ENCODE measurements at regions not wholly inside any gene's neighbourhood (a gene's known extent, or its start where the extent isn't known, plus 50 kb on each side); places are given as distances from the start of the nearest gene placed in this dataset.

GRCh38 chr16:73798471-73798870 is 498.1 kb upstream of the PSMD7 start:
- no peak for DNase-seq

DNA sequence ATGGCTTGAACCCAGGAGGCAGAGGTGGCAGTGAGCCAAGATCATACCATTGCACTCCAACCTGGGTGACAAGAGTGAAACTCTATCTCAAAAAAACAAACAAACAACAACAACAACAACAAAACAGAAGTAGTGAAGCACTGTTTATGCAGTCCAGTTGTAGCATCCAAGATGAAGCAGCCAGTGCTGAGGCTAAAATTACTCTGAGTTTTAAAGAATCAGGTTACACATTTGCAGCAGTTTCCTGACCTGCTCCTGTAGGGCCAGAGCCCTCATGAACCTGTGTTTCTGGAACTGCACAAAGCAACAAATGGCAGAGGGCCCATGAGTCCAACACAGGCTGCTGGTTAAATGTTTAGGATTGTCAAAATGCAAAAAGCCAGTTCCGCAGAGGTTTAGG is 499.5 kb upstream of the PSMD7 start:
- no peak for DNase-seq

GRCh38 chr16:73796241-73796640 is 500.4 kb upstream of the PSMD7 start:
- no peak for DNase-seq

DNA sequence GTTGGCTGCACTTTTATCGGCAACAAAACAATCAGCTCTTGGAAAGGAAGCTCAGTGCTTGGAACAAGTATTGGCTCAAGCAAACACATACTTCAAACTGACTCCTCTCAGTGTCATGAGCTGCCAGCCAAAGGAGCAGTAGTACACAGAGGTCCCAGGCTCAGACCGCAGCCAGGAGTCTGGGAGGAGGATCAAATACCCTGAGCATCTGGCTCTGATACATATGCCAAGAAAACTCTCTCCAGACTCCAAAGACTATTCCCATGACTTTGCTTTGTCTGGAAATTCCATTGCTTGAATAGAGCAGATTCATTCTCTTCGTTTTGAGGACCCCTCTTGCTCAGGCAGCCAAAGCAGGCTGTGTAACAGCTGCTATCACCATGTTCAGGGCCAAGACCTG is 501.6 kb upstream of the PSMD7 start:
- DNase-seq: peak; percentile 73

- no peak for DNase-seq
These were observed 502.7 kb upstream of the PSMD7 start for GRCh38 chr16:73793871-73794437.

DNA sequence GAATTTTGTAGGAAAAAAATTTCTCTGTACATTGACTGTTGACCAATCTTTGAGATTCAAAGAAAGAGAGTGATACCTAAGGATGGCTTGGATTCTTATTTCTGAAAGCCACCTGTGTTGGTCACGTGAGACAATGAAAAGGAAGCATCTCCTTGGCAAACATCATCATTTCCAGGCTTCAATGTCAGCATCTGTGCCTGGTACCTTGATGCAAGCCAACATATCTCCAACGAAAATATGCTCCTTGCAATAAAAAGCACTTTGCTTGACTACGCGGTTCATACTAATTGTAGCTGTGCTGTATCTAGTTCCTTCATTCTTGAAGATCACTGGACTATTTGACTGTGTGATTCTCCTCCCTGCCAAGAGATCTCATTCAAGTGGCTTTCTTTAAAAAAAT is 503.4 kb upstream of the PSMD7 start:
- DNase-seq: no peak

- DNase-seq: no peak
These were observed 504.2 kb upstream of the PSMD7 start for GRCh38 chr16:73792199-73793020.

GRCh38 chr16:73781297-73781696 is 515.3 kb upstream of the PSMD7 start:
- DNase-seq: no peak

GRCh38 chr16:73778887-73779286 is 517.7 kb upstream of the PSMD7 start:
- DNase-seq: no peak

DNA sequence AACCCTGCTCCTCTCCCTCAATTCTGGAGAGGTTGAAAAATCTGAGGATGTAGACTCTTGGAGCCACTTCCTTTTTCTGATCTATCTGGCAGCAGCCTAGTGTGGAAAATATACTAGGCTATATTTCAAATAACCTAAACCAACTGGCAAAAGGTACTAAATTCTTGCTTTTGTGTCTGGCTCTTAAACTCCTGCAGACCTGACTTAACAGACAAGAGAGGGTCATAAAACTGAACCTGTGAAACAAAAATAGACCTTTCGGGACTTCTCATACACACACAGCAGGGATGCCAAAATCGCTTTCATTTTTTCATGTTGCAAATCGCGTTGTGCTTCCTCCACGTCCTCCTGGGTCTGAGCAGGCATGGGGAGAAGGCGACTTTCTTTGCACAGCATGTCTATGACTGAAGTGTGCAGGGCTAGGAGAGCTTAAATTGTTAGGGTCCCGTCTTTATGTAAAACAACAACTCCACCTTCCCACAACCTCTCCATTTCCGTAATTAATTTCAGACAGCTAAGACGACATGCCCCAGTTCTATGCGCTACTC is 520.7 kb upstream of the PSMD7 start:
- DNase-seq: peak; percentile 57

DNA sequence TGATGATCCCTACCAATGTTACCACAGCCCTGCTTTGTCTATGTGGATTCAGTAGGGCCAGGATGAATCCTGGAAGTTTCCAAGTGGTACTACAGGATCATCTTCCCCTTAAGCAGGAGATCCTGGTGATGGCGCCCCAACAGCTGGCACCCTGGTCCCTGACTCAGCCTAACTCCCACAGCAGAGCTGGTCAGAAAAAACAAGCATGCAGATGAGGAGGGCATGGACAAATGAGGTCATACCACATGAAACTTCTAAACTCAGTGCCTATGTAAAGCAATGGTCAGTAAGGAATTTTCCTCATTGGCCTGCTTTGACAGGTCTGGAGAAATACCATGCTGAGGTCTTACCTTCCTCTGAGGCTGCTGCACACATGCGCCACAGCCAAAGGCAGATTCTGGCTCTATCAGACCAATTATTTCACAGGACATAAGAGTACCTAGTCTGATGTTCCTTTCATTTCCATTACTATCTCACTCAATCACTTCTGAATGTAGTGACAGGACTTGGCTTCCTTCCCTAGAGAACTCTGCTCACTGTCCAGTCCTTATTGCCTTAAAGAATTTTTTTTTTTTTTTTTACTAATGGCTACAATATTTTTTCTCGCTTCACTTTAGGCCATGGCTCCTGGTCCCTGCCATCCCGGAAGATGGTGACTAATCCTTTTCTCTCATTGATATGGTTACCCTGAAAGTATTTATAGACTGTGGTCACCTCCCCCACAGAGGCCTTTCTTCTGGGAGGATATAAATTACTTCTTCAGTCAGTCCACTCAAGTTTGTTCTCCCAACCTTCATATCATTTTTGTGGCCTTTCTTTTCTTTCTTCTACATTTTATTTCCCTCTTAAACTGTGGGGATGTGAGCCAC is 525.2 kb upstream of the PSMD7 start:
- no peak for DNase-seq

GRCh38 chr16:73768786-73769203 is 527.8 kb upstream of the PSMD7 start:
- no peak for DNase-seq

DNA sequence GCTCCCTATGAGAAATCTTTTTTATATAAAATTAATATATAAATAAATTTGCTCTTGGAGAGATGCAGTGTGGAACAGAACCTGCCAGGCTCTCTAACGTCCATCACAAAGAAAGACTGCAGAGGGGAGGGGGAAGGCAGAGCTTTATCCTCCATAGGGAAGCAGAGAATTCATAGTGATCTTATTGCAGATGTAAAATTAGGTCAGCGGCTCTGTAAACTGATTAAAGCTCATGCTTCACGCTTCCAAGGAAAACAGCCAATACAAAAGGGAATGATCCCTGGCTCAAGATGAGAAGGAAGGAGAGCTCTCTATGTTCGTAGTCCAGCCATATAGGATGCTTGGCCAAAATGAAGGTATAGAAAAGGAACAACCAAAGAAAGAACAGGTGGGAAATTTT is 532.3 kb upstream of the PSMD7 start:
- no peak for DNase-seq

DNA sequence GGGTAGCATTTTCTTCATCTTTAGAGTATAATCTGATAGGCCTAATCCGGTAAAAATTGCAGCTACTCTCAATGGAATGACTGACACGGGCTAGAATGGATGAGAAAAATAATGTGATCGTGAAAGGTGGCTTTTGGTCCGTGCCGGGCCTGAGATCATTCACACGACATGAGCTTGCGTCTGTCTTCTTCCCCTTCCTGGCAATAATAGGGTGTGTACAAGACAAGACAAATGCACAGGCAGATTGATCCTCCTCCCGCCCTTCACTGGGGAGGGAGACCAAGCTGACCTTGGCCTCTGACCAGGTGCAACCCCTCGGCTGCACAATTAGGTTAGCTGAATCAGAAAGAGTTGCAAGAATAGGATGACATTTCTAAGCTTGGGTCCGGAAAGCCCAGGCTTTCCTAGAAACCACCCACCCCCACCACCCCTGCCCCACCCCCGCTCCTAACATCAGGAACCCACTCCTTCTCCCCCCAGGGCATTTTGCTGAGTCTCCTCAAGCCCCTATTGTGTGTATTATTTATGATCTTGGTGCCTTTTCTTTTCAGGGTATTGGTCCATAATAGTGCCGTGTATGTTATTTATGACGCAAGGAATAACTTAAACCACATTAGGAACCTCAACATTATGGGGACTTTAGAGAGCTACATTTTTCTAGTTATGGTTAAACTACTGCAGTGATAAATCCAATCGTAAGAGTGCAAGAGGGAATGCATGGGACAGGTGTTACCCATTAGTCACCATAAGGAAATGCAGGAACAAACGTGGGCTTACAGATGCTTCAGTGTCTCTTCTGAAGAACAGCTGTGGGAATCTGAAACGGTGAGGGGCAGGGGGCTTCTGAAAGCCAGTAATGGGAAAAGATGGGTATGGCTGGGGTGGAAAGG is 540.1 kb upstream of the PSMD7 start:
- DNase-seq: no peak

DNA sequence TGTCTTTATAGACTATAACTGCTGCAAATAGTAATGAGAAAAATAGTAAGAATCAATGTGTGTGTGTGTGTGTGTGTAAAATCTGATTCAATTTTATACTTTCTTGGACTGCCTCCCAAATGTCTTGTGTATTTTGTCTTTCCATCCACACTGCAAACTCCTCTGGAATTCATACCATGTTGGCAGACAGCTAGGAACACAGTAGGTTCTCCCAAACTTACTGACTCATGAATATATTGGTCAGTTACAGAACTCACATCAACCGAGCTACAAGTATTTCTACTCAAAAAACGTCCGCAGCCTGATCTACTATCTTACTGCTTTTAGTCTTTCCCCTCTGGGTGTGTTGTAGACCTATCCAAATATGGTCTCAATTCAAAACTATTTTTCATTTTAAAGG is 542.7 kb upstream of the PSMD7 start:
- DNase-seq: no peak

DNA sequence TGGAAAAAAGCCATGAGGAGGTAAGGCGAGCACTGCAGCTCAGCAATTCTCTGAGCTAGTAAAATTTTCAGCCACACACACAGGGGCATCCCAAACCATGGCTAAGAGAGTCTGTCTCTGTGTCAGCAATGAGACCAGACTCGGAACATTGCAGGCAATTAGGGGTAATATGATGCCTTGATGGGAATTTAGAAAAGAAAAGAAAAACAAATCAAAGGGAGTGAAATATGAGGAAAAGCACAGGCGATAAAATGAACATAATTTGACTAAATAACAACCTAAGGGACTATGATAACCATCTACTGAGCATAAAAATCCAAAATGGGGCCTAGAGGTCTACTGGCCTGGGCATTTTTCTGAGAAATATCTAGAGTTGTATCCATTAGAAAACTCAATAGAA is 546.0 kb upstream of the PSMD7 start:
- DNase-seq: no peak

GRCh38 chr16:73747328-73747727 is 549.3 kb upstream of the PSMD7 start:
- no peak for DNase-seq

DNA sequence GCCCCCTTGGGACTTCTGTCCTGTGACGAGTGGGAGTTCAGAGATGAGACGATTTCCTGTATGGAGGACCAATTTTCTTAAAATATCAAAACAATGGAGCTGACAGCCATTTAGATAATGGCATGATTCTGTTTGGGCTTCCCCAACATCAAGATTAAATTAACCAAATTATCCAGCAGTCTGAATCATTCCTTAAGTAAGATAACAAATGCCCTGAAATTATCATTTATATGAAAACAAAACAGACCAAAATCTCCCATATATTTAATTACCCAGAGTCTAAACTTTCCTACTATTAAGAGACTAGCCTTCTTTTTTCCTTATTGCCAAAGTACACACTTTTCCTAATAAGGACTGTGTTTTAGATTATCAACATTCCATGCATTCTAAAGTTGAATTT is 550.1 kb upstream of the PSMD7 start:
- no peak for DNase-seq

DNA sequence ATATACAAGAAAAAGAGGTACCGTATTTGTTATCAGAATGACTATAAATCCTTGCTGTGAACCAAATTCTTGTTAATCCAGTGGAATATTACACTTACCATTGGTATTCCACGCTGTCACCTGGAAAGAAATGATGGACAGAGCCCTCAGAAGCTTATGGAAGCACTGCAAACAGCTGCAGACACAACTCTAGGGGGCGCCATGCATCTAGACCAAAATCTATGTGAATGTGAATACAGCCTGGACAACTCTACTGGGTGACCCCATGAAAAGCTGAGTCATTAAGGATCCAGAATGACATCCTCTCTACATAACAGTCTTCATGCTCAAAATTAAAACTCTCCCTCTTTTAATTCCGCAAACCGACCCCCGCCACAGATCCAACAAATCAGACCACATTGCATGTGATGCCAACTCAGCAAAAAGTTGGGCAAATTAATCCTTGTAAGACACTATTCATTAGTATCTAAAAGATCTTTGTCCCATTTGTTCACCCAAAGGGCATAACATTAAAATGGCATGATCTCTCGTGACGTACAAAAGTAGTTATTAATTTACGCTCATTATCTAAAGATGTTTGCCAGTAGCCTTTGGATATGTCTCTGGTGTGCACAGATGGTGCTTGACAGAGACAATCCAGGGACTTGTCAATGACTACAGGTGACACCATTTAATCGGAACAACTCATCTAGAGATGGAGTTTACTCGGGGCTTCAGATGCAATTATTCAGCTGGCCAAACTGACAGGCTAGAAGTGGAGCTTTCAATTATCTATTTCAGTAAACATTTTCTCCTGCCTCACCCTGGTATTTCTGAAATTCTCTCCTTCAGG is 552.7 kb upstream of the PSMD7 start:
- DNase-seq: no peak

DNA sequence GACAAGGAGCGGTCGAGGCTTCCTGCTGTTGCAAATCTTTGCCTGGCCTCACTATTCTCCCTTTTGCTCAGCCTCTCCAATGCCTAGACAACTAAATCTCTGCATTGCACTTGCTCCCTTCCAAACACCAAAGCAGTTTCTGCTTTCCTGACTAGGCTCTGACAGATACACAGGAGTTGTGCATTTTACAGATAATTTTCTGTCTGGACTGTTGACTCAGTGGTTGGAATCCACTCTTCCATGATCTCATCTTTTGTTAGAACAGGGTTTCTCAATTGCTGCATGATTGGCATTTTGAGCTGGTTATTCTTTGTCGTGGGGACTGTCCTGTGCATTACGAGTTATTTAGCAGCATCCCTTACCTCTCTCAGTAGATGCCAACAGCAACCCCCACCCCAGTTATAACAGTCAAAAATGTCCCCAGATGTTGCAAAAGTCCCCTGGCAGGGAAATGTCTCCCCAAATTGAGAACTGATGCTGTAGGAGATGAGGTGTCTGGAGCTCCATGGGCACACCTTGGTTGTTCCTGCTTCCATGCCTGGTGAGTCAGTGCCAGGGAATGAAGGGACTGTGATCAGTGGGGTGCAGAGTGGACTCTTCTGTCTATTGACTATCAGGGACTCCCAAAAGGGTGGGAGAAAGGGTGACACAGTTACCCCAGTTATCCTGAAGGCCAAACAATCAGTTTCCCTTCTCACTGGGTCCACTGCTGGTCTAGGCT is 557.4 kb upstream of the PSMD7 start:
- no peak for DNase-seq

GRCh38 chr16:73738266-73738665 is 558.3 kb upstream of the PSMD7 start:
- no peak for DNase-seq

Measured in right forelimb (tissue), 1 donor.